ENCODE measurements at regions not wholly inside any gene's neighbourhood (a gene's known extent, or its start where the extent isn't known, plus 50 kb on each side); places are given as distances from the start of the nearest gene placed in this dataset.

- no peaks in the 10 kb centered on the region for H3K4me1 ChIP-seq (ENCODE audit: insufficient read depth)
- H3K27ac ChIP-seq = no peak overlapping the region
- no peaks in the 10 kb centered on the region for H3K9me3 ChIP-seq
- H3K27me3 ChIP-seq = no peaks in the 10 kb centered on the region
- DNase-seq = no peak
- intact Hi-C loops (cut with DNase I) = no loop called here
- no peak for TF ChIP-seq POLR2A (IDR thresholded peaks at IDR 0.05)
- 88 to 89% (median 89%) methylated on average over 1 of the region's 1 CpG for WGBS, 3 donors
- H3K36me3 ChIP-seq = no peaks in the 10 kb centered on the region
- no peak overlapping the region for H3K4me3 ChIP-seq
Measured at GRCh38 chr10:10618139-10618538, 399.5 kb upstream of the CELF2 start.

DNA sequence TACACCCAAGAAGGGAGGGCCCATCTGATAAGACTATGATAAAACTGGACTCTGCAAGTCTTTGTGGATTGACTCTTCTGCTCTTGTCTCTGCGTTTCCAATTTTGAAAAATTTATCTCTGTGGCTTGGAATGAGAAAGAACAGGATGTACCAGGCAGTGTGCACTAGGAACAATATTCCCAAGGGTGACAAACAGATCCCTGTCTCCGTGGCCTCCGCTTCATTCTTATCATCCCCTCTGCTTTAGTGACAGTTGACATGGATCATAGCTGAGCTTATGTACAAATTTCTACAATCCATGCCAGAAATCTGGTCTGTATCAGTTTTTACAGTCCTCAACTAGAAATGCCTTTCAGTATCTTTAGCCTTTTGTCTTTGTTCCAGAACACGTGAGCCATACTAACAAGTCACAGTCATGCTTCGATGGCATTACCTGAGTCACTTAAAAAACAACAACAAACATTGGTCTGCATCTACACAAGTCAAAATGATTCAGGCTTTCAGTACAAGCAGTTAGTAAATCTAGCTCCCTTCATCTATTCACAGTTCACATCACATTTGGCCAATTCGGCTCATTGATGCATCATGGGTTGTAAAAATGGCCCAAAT is 393.6 kb upstream of the CELF2 start:
- TF ChIP-seq CTCF (IDR thresholded peaks at IDR 0.05) = no peak
- TF ChIP-seq EP300 (IDR thresholded peaks at IDR 0.05) = no peak
- H3K36me3 ChIP-seq = no peaks in the 10 kb centered on the region
- H3K27ac ChIP-seq = no peak overlapping the region
- no peaks in the 10 kb centered on the region for H3K4me1 ChIP-seq (ENCODE audit: insufficient read depth)
- H3K27me3 ChIP-seq = no peaks in the 10 kb centered on the region
- 59 to 73% (median 68%) methylated on average over 6 of the region's 6 CpGs for WGBS, 3 donors
- intact Hi-C loops (cut with DNase I) = no loop called here
- H3K9me3 ChIP-seq = no peaks in the 10 kb centered on the region
- no peak for DNase-seq
- H3K4me3 ChIP-seq = no peak overlapping the region

DNA sequence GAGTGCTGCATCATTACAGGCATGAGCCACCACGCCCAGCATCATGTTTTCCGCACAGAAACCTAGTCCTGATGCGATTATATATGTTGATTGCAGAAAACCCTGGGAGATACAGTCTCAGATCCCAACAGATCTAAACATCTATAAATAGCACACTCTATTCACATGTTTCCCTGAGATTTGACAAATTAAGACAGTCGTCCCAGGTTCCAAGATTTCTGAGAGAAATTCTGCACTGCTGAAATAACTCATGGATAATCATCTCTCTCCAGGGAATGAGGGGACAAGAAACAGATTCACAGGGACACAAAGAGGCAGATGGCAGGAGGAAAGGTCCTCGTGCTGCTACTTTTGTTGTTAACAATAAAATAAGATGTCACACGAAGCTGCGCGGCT is 393.1 kb upstream of the CELF2 start:
- no peak for DNase-seq
- Histone ChIP-seq H3K27me3 (no peaks in the 10 kb centered on the region), H3K36me3 (no peaks in the 10 kb centered on the region), H3K4me1 (ENCODE audit: insufficient read depth) (no peaks in the 10 kb centered on the region), H3K9me3 (no peaks in the 10 kb centered on the region), H3K4me3 (no peak overlapping the region), H3K27ac (no peak overlapping the region)
- TF ChIP-seq POLR2A (IDR thresholded peaks at IDR 0.05) = no peak
- no peak for TF ChIP-seq EP300 (IDR thresholded peaks at IDR 0.05)
- no peak for TF ChIP-seq CTCF (IDR thresholded peaks at IDR 0.05)
- intact Hi-C loops (cut with DNase I) = no loop called here
- WGBS, 3 donors = 87 to 92% (median 91%) methylated on average over 8 of the region's 8 CpGs

DNA sequence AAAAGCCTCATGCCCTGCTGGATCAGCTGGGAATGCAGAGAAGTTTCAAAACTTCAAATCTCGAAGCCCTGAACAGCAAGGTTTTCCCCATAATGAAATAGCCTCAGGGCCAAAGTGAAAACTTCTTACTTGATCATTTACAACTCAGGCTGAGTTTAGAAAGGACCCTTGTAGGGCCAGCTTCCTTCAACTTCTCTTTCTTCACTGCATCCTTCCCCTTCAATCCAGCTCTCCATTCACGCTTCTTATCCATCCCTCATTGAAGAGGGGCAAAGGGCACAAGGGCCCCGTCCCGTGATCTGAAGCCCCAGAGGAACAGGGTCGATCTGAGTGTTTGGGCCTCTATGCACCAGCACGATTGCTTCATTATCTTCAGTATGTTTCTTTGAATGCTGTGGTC is 392.2 kb upstream of the CELF2 start:
- no peaks in the 10 kb centered on the region for H3K4me1 ChIP-seq (ENCODE audit: insufficient read depth)
- H3K4me3 ChIP-seq = no peak overlapping the region
- no peaks in the 10 kb centered on the region for H3K9me3 ChIP-seq
- no peaks in the 10 kb centered on the region for H3K36me3 ChIP-seq
- H3K27me3 ChIP-seq = no peaks in the 10 kb centered on the region
- DNase-seq = no peak
- no peak for TF ChIP-seq CTCF (IDR thresholded peaks at IDR 0.05)
- no peak for TF ChIP-seq POLR2A (IDR thresholded peaks at IDR 0.05)
- TF ChIP-seq EP300 (IDR thresholded peaks at IDR 0.05) = no peak
- intact Hi-C loops (cut with DNase I) = no loop called here
- WGBS, 3 donors = 49 to 82% (median 68%) methylated on average over 6 of the region's 6 CpGs
- no peak overlapping the region for H3K27ac ChIP-seq

DNA sequence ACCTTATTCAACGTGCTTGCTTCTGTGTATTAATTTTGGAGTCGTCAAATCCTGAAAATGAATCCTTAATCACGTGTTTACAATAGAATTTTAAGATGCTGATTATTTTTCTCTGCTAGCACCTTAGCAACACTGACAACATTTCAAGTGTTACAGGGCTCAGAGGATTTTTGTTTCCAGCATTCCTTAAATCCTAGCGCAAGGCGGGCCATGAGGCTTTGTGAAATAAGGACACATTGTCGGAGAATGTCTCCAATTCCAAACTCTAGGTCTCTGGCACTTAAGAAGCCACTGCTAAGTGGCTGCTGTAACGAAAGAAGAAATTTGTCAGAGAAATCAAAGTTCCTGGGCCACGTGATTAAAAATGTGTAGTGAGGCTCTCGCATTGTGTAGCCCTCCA is 390.9 kb upstream of the CELF2 start:
- Histone ChIP-seq H3K4me3 (no peak overlapping the region), H3K4me1 (ENCODE audit: insufficient read depth) (no peaks in the 10 kb centered on the region), H3K27ac (no peak overlapping the region), H3K27me3 (no peaks in the 10 kb centered on the region), H3K36me3 (no peaks in the 10 kb centered on the region), H3K9me3 (no peaks in the 10 kb centered on the region)
- TF ChIP-seq CTCF (IDR thresholded peaks at IDR 0.05) (no peak), POLR2A (IDR thresholded peaks at IDR 0.05) (no peak), EP300 (IDR thresholded peaks at IDR 0.05) (no peak)
- intact Hi-C loops (cut with DNase I) = no loop called here
- DNase-seq = no peak
- 77 to 86% (median 82%) methylated on average over 9 of the region's 9 CpGs for WGBS, 3 donors
